ENCODE measurements at regions not wholly inside any gene's neighbourhood (a gene's known extent, or its start where the extent isn't known, plus 50 kb on each side); places are given as distances from the start of the nearest gene placed in this dataset.

GRCh38 chr11:70528046-70528793 lies 129.9 kb downstream of the CTTN start:
- no peak for DNase-seq (ENCODE audit: low spot score)
- H3K27ac ChIP-seq (ENCODE audit: low read depth in 1 of 2, low read length in 2 of 2) = no peak overlapping the region

More at GRCh38 chr11:70528046-70528793, 129.9 kb downstream of the CTTN start:
- Histone ChIP-seq H3K36me3 (ENCODE audit: control insufficient read depth in 4 of 4, insufficient read depth in 3 of 4, low read depth in 1 of 4, low read length in 3 of 4) (no peaks in the 10 kb centered on the region), H3K4me1 (ENCODE audit: control insufficient read depth in 4 of 4, insufficient read depth in 4 of 4, low read length in 3 of 4) (no peaks in the 10 kb centered on the region), H3K27me3 (ENCODE audit: control insufficient read depth in 4 of 4, insufficient read depth in 4 of 4, low read length in 3 of 4) (no peaks in the 10 kb centered on the region), H3K9ac (ENCODE audit: low read depth in 1 of 2, low read length in 2 of 2) (no peak overlapping the region), H3K9me3 (ENCODE audit: control insufficient read depth in 4 of 4, low read length in 3 of 4) (no peaks in the 10 kb centered on the region), H3K4me3 (ENCODE audit: low read depth in 1 of 3, low read length in 3 of 3) (no peak overlapping the region)
- WGBS = 88% methylated on average over 33 of the region's 33 CpGs
- TF ChIP-seq GABPA (IDR thresholded peaks at IDR 0.05 in 1 of 2, conservative IDR thresholded peaks at IDR 0.05 in 1 of 2) (no peak), CTCF (IDR thresholded peaks at IDR 0.05; ENCODE audit: low read depth, low read length, missing input control) (no peak), EGR1 (IDR thresholded peaks at IDR 0.05; ENCODE audit: low read depth in 2 of 2) (no peak), ATF3 (IDR thresholded peaks at IDR 0.05) (no peak), YY1 (IDR thresholded peaks at IDR 0.05) (no peak), JUND (IDR thresholded peaks at IDR 0.05) (no peak), SP1 (IDR thresholded peaks at IDR 0.05) (no peak), MAX (IDR thresholded peaks at IDR 0.05) (no peak), NR2F2 (IDR thresholded peaks at IDR 0.05) (no peak), TAF1 (conservative IDR thresholded peaks at IDR 0.05) (no peak), RAD21 (IDR thresholded peaks at IDR 0.05) (no peak), HNF4G (IDR thresholded peaks at IDR 0.05) (no peak), HNF4A (conservative IDR thresholded peaks at IDR 0.05) (no peak), ZBTB33 (IDR thresholded peaks at IDR 0.05) (no peak), RXRA (IDR thresholded peaks at IDR 0.05) (no peak), REST (IDR thresholded peaks at IDR 0.05) (no peak), FOXA1 (IDR thresholded peaks at IDR 0.05) (no peak), FOXA2 (IDR thresholded peaks at IDR 0.05) (no peak)

Measured in liver (tissue), 8 donors.